Endothelial cell of umbilical vein (primary cell): ENCODE measurements at regions not wholly inside any gene's neighbourhood (a gene's known extent, or its start where the extent isn't known, plus 50 kb on each side); places are given as distances from the start of the nearest gene placed in this dataset.

ENCODE experiments used
- BruUV-seq: library from RNA; stranded (reverse); fragments of 400-500 nt; replicated peaks from 2 replicates; lab custom pipeline; 2021; lab: Mats Ljungman, UMichigan
- CTCF ChIA-PET: fragments of 300-600, 350-600 bp; sonication (Branson Sonifier 250); formaldehyde crosslinking; loops from one replicate; lab custom pipeline; 2021; ENCODE audit warnings: antibody characterized with exemption, inconsistent platforms; lab: Charles Lee
- POLR2A ChIA-PET: fragments of 300-600, 350-600 bp; sonication (Branson Sonifier 250); formaldehyde crosslinking; loops from one replicate; lab custom pipeline; 2021; ENCODE audit warnings: antibody characterized with exemption, inconsistent platforms; lab: Charles Lee
- DNase-seq: peaks from one replicate; pipeline ENCODE4 v3.0.0-alpha.2; 2011; ENCODE audit warnings: low read depth, low spot score
- FAIRE-seq: peaks from 2 replicates; lab custom pipeline; 2011; peaks lifted over from hg19 to GRCh38; lab: Jason Lieb, UNC
- H2AFZ ChIP-seq: 2 replicates; pipeline ENCODE4 v1.6.0; 2012; ENCODE audit warnings: low read depth, low read length, control low read depth, inconsistent platforms
- H3K27ac ChIP-seq: 2 replicates; pipeline ENCODE4 v1.5.1; 2011; ENCODE audit warnings: low read depth, mild to moderate bottlenecking, control low read depth, low read length, moderate library complexity; ENCODE audit not compliant: insufficient read depth
- H3K27me3 ChIP-seq, 2 experiments: 2 replicates each; pipeline versions ENCODE4 v1.6.0 to v1.6.1; 2011; ENCODE audit warnings: low read length in 2 of 2, mixed read lengths in 1 of 2; ENCODE audit not compliant: control insufficient read depth in 2 of 2, insufficient read depth in 2 of 2
- H3K36me3 ChIP-seq, 2 experiments: 2 replicates in 1 of 2; 3 replicates in 1 of 2; pipeline ENCODE4 v1.5.1; 2011; ENCODE audit warnings: low read length in 2 of 2, mild to moderate bottlenecking in 1 of 2, moderate library complexity in 1 of 2; ENCODE audit not compliant: control insufficient read depth in 2 of 2, insufficient read depth in 2 of 2; ENCODE audit errors: extremely low read depth in 1 of 2
- H3K4me1 ChIP-seq: 3 replicates; pipeline ENCODE4 v1.5.1; 2011; ENCODE audit warnings: mild to moderate bottlenecking, low read length; ENCODE audit not compliant: control insufficient read depth, insufficient read depth; ENCODE audit errors: extremely low read depth
- H3K4me2 ChIP-seq: 2 replicates; pipeline ENCODE4 v1.6.1; 2011; ENCODE audit warnings: low read length, control low read depth, mixed read lengths; ENCODE audit not compliant: insufficient read depth
- H3K4me3 ChIP-seq, 3 experiments: fragments of 200-600 bp in 1 of 3; sonication (generic), shearing (Covaris generic) in 1 of 3; replicated peaks in 1 of 3; 2 replicates each; pipeline ENCODE4 v1.5.1; 2011 to 2016; ENCODE audit warnings: control low read depth in 3 of 3, low read length in 3 of 3, mild to moderate bottlenecking in 2 of 3, inconsistent platforms in 1 of 3, low read depth in 1 of 3, moderate library complexity in 1 of 3; ENCODE audit not compliant: insufficient read depth in 1 of 3
- H3K79me2 ChIP-seq: 2 replicates; pipeline ENCODE4 v1.6.0; 2012; ENCODE audit warnings: low read length, inconsistent platforms; ENCODE audit not compliant: control insufficient read depth, insufficient read depth
- H3K9ac ChIP-seq: replicated peaks from 2 replicates; pipeline ENCODE3; 2011; ENCODE audit warnings: low read length, control low read depth; ENCODE audit not compliant: insufficient read depth; ENCODE audit errors: extremely low read depth
- H3K9me1 ChIP-seq: replicated peaks from 3 replicates; pipeline ENCODE4 v1.6.0; 2011; ENCODE audit warnings: mild to moderate bottlenecking, low read length; ENCODE audit not compliant: control insufficient read depth, insufficient read depth; ENCODE audit errors: extremely low read depth
- H3K9me3 ChIP-seq: replicated peaks from 2 replicates; pipeline ENCODE4 v1.5.1; 2012; ENCODE audit warnings: low read length, inconsistent platforms; ENCODE audit not compliant: control insufficient read depth, insufficient read depth
- H4K20me1 ChIP-seq: replicated peaks from 2 replicates; pipeline ENCODE3; 2011; ENCODE audit warnings: mild to moderate bottlenecking, low read length; ENCODE audit not compliant: control insufficient read depth, insufficient read depth; ENCODE audit errors: extremely low read depth
- EZH2 ChIP-seq: IDR thresholded peaks from 2 replicates; pipeline ENCODE4 v1.6.1; 2012; ENCODE audit warnings: borderline replicate concordance, low read depth, mild to moderate bottlenecking, moderate library complexity, low read length, inconsistent platforms; ENCODE audit not compliant: severe bottlenecking
- FOS ChIP-seq: IDR thresholded peaks from 2 replicates; pipeline ENCODE4 v1.6.1; 2011; ENCODE audit warnings: mild to moderate bottlenecking, low read length, moderate library complexity, borderline replicate concordance; ENCODE audit not compliant: insufficient read depth
- GATA2 ChIP-seq: IDR thresholded peaks from 2 replicates; pipeline ENCODE4 v1.7.0; 2011; ENCODE audit warnings: low read depth, mild to moderate bottlenecking, moderate library complexity, mixed read lengths, low read length; ENCODE audit not compliant: insufficient read length, insufficient read depth
- JUN ChIP-seq: IDR thresholded peaks from 2 replicates; pipeline ENCODE4 v1.6.1; 2011; ENCODE audit warnings: borderline replicate concordance, low read depth; ENCODE audit not compliant: insufficient read length, insufficient read depth
- MYC ChIP-seq: IDR thresholded peaks from one replicate; pipeline ENCODE4 v1.6.1; 2011; ENCODE audit warnings: mild to moderate bottlenecking, low read depth, low read length
- POLR2A ChIP-seq: IDR thresholded peaks from 2 replicates; pipeline ENCODE4 v1.6.1; 2012; ENCODE audit warnings: low read depth, mild to moderate bottlenecking, control low read depth, low read length
- POLR2AphosphoS5 ChIP-seq: IDR thresholded peaks from 2 replicates; pipeline ENCODE4 v1.6.1; 2012; ENCODE audit warnings: low read depth, mild to moderate bottlenecking, control low read depth, low read length, moderate library complexity; ENCODE audit not compliant: insufficient read depth
- dilution Hi-C: fragments of 300-500 bp; cut with MboI; formaldehyde crosslinking; loops from one replicate; pipeline ENCODE4 v1.15.0; 2019; ENCODE audit warnings: low sequenced_read_pairs; ENCODE audit not compliant: extremely low pct_ligation_motif_present
- intact Hi-C: fragments of 100-400 bp; cut with micrococcal nuclease; formaldehyde crosslinking; loops from one replicate; pipeline ENCODE4 v1.10.0; 2022
- TF ChIP-seq, protein P1 (sequence below), 2 donors: IDR thresholded peaks; 1 replicate in 1 of 2; 2 replicates in 1 of 2; pipeline ENCODE4 v1.5.1; 2011; ENCODE audit warnings: low read length in 2 of 2, mild to moderate bottlenecking in 2 of 2, moderate library complexity in 2 of 2, control low read depth in 1 of 2, inconsistent platforms in 1 of 2, low read depth in 1 of 2; ENCODE audit not compliant: insufficient read depth in 1 of 2; ENCODE audit errors: extremely low read depth in 1 of 2
- TF ChIP-seq, protein P2 (sequence below): IDR thresholded peaks from 2 replicates; pipeline ENCODE4 v1.6.1; 2011; ENCODE audit not compliant: insufficient read depth, insufficient read length

DNA sequence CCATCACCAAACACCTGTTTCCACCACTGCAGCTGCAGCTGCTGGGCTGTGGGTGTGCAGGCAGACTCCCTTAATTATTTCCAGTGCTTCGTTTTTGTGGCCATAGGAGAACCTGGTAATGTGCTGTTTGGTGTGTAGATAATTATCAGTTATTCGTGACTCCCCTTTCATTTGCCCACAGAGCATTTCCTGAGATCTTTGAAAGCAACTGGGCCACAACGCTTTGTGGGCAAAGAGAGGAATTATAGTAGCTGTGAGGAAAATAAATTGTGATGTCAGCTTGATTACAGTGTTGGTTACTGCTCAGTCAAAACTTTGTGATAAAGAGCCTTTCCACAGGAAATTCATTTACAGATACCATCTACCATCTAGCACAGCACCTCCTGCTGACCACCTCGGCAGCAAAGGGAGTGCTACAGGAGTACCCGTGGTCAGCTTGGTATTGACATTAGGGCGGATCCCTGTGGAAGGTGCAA, 193.3 kb upstream of the SLCO3A1 start:
- ChIA-PET POLR2A (no interaction called here), CTCF (no interaction called here)
- H3K9me3 ChIP-seq: peaks cover 2% of the 10 kb centered on the region
- TF ChIP-seq FOS: no peak
- no peak for TF ChIP-seq POLR2A
- TF ChIP-seq GATA2: no peak
- no peak for TF ChIP-seq POLR2AphosphoS5
- TF ChIP-seq EZH2: no peak
- no peak for TF ChIP-seq JUN
- TF ChIP-seq, protein P1, sequence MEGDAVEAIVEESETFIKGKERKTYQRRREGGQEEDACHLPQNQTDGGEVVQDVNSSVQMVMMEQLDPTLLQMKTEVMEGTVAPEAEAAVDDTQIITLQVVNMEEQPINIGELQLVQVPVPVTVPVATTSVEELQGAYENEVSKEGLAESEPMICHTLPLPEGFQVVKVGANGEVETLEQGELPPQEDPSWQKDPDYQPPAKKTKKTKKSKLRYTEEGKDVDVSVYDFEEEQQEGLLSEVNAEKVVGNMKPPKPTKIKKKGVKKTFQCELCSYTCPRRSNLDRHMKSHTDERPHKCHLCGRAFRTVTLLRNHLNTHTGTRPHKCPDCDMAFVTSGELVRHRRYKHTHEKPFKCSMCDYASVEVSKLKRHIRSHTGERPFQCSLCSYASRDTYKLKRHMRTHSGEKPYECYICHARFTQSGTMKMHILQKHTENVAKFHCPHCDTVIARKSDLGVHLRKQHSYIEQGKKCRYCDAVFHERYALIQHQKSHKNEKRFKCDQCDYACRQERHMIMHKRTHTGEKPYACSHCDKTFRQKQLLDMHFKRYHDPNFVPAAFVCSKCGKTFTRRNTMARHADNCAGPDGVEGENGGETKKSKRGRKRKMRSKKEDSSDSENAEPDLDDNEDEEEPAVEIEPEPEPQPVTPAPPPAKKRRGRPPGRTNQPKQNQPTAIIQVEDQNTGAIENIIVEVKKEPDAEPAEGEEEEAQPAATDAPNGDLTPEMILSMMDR (IDR thresholded peaks at IDR 0.05; ENCODE audit: extremely low read depth in 1 of 2, insufficient read depth in 1 of 2, low read depth in 1 of 2, low read length in 2 of 2): no peak
- TF ChIP-seq, protein P2, sequence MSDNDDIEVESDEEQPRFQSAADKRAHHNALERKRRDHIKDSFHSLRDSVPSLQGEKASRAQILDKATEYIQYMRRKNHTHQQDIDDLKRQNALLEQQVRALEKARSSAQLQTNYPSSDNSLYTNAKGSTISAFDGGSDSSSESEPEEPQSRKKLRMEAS: no peak
- no peak for TF ChIP-seq MYC
- dilution Hi-C loops (no loop called here), intact Hi-C loops (no loop called here)
- no peaks in the 10 kb centered on the region for H3K9me1 ChIP-seq
- H3K9ac ChIP-seq: no peak overlapping the region
- H3K4me3 ChIP-seq: no peak overlapping the region
- H3K27me3 ChIP-seq: no peaks in the 10 kb centered on the region
- no TSS peak for BruUV-seq
- H4K20me1 ChIP-seq: no peaks in the 10 kb centered on the region
- no peaks in the 10 kb centered on the region for H3K4me1 ChIP-seq
- H3K36me3 ChIP-seq: no peaks in the 10 kb centered on the region
- no peaks in the 10 kb centered on the region for H3K79me2 ChIP-seq
- no peak overlapping the region for H2AFZ ChIP-seq
- no peak overlapping the region for H3K4me2 ChIP-seq
- DNase-seq (no peak), FAIRE-seq (no peak)
- H3K27ac ChIP-seq: no peak overlapping the region
